ENCODE measurements at regions not wholly inside any gene's neighbourhood (a gene's known extent, or its start where the extent isn't known, plus 50 kb on each side); places are given as distances from the start of the nearest gene placed in this dataset.
"Not testable (repeated sequence)": the region's sequence is repeated elsewhere in the genome, so short reads cannot be mapped to it uniquely, and the experiment has no call there.

- in situ Hi-C loops (cut with HindIII; ENCODE audit: low sequenced_read_pairs) = no loop called here
- DNase-seq (ENCODE audit: low spot score) = no peak
These were observed 498.7 kb downstream of the CCER1 start for GRCh38 chr12:90456248-90456647.

GRCh38 chr12:90455756-90456155 lies 499.2 kb downstream of the CCER1 start:
- DNase-seq (ENCODE audit: low spot score) = no peak
- in situ Hi-C loops (cut with HindIII; ENCODE audit: low sequenced_read_pairs) = no loop called here

- no peak for DNase-seq (ENCODE audit: low spot score)
- in situ Hi-C loops (cut with HindIII; ENCODE audit: low sequenced_read_pairs) = no loop called here
These were observed 505.4 kb downstream of the CCER1 start for GRCh38 chr12:90449611-90450010.

GRCh38 chr12:90443466-90443865 lies 511.5 kb downstream of the CCER1 start:
- in situ Hi-C loops (cut with HindIII; ENCODE audit: low sequenced_read_pairs); DNase-seq (ENCODE audit: low spot score): not testable (repeated sequence)

GRCh38 chr12:90441431-90441830 lies 513.5 kb downstream of the CCER1 start:
- in situ Hi-C loops (cut with HindIII; ENCODE audit: low sequenced_read_pairs) = no loop called here
- no peak for DNase-seq (ENCODE audit: low spot score)

GRCh38 chr12:90428881-90429280 lies 526.1 kb downstream of the CCER1 start:
- in situ Hi-C loops (cut with HindIII; ENCODE audit: low sequenced_read_pairs) = no loop called here
- DNase-seq (ENCODE audit: low spot score) = no peak

GRCh38 chr12:90428465-90428864 lies 526.5 kb downstream of the CCER1 start:
- in situ Hi-C loops (cut with HindIII; ENCODE audit: low sequenced_read_pairs) = no loop called here
- no peak for DNase-seq (ENCODE audit: low spot score)

- in situ Hi-C loops (cut with HindIII; ENCODE audit: low sequenced_read_pairs) = no loop called here
- DNase-seq (ENCODE audit: low spot score) = no peak
These were observed 531.0 kb downstream of the CCER1 start for GRCh38 chr12:90423965-90424364.

GRCh38 chr12:90410962-90411361 lies 544.0 kb downstream of the CCER1 start:
- DNase-seq (ENCODE audit: low spot score) = no peak
- in situ Hi-C loops (cut with HindIII; ENCODE audit: low sequenced_read_pairs) = no loop called here

- in situ Hi-C loops (cut with HindIII; ENCODE audit: low sequenced_read_pairs) = no loop called here
- DNase-seq (ENCODE audit: low spot score) = no peak
These were observed 547.1 kb downstream of the CCER1 start for GRCh38 chr12:90407841-90408240.

- in situ Hi-C loops (cut with HindIII; ENCODE audit: low sequenced_read_pairs) = no loop called here
- DNase-seq (ENCODE audit: low spot score) = no peak
These were observed 550.9 kb downstream of the CCER1 start for GRCh38 chr12:90404071-90404470.

GRCh38 chr12:90401185-90401584 lies 553.8 kb downstream of the CCER1 start:
- DNase-seq (ENCODE audit: low spot score) = no peak
- in situ Hi-C loops (cut with HindIII; ENCODE audit: low sequenced_read_pairs) = no loop called here

GRCh38 chr12:90399357-90399756 lies 555.6 kb downstream of the CCER1 start:
- in situ Hi-C loops (cut with HindIII; ENCODE audit: low sequenced_read_pairs) = no loop called here
- no peak for DNase-seq (ENCODE audit: low spot score)

GRCh38 chr12:90398285-90398836 lies 556.6 kb downstream of the CCER1 start:
- in situ Hi-C loops (cut with HindIII; ENCODE audit: low sequenced_read_pairs) = no loop called here
- no peak for DNase-seq (ENCODE audit: low spot score)

- in situ Hi-C loops (cut with HindIII; ENCODE audit: low sequenced_read_pairs) = no loop called here
- DNase-seq (ENCODE audit: low spot score) = no peak
These were observed 558.4 kb downstream of the CCER1 start for GRCh38 chr12:90396556-90396955.

GRCh38 chr12:90393652-90394051 lies 561.3 kb downstream of the CCER1 start:
- DNase-seq (ENCODE audit: low spot score) = no peak
- in situ Hi-C loops (cut with HindIII; ENCODE audit: low sequenced_read_pairs) = no loop called here

GRCh38 chr12:90393089-90393488 lies 561.9 kb downstream of the CCER1 start:
- no peak for DNase-seq (ENCODE audit: low spot score)
- in situ Hi-C loops (cut with HindIII; ENCODE audit: low sequenced_read_pairs) = no loop called here

GRCh38 chr12:90390947-90391346 lies 564.0 kb downstream of the CCER1 start:
- in situ Hi-C loops (cut with HindIII; ENCODE audit: low sequenced_read_pairs) = no loop called here
- no peak for DNase-seq (ENCODE audit: low spot score)

GRCh38 chr12:90368081-90368480 lies 586.9 kb downstream of the CCER1 start:
- in situ Hi-C loops (cut with HindIII; ENCODE audit: low sequenced_read_pairs) = no loop called here
- DNase-seq (ENCODE audit: low spot score) = no peak

GRCh38 chr12:90366286-90366685 lies 588.7 kb downstream of the CCER1 start:
- in situ Hi-C loops (cut with HindIII; ENCODE audit: low sequenced_read_pairs) = no loop called here
- DNase-seq (ENCODE audit: low spot score) = no peak

GRCh38 chr12:90360300-90360699 lies 594.7 kb downstream of the CCER1 start:
- in situ Hi-C loops (cut with HindIII; ENCODE audit: low sequenced_read_pairs) = no loop called here
- no peak for DNase-seq (ENCODE audit: low spot score)
